Fibroblast of skin of left quadriceps (primary cell): ENCODE measurements at regions not wholly inside any gene's neighbourhood (a gene's known extent, or its start where the extent isn't known, plus 50 kb on each side); places are given as distances from the start of the nearest gene placed in this dataset.
A peak's percentile ranks its signal among the peaks of the same experiment; 100 is the strongest.

Experiments used
- DNase-seq, 2 experiments: peaks; one replicate each; pipeline ENCODE4 v3.0.0-alpha.2; 2013; ENCODE audit warnings: low read depth in 2 of 2

- peak; percentile 66 to 67 for DNase-seq
Measured at GRCh38 chr4:174120446-174121295, 162.8 kb downstream of the FBXO8 start.

GRCh38 chr4:174119830-174120229, 163.6 kb downstream of the FBXO8 start:
- DNase-seq: no peak

- peak; percentile 22 to 26 for DNase-seq
Measured at GRCh38 chr4:174119051-174119450, 164.4 kb downstream of the FBXO8 start.

GRCh38 chr4:174118171-174118570, 165.3 kb downstream of the FBXO8 start:
- DNase-seq: no peak

- DNase-seq: no peak
Measured at GRCh38 chr4:174117445-174117844, 166.0 kb downstream of the FBXO8 start.

- no peak for DNase-seq
Measured at GRCh38 chr4:174116021-174116420, 167.4 kb downstream of the FBXO8 start.

GRCh38 chr4:174111422-174111821, 172.0 kb downstream of the FBXO8 start:
- DNase-seq: no peak

- DNase-seq: no peak
Measured at GRCh38 chr4:174110180-174110579, 173.3 kb downstream of the FBXO8 start.

- DNase-seq: no peak
Measured at GRCh38 chr4:174107746-174108354, 175.6 kb downstream of the FBXO8 start.

- no peak for DNase-seq
Measured at GRCh38 chr4:174105202-174105601, 178.3 kb downstream of the FBXO8 start.

- DNase-seq: no peak
Measured at GRCh38 chr4:174100910-174101309, 182.6 kb downstream of the FBXO8 start.

- DNase-seq: no peak
Measured at GRCh38 chr4:174099712-174100111, 183.8 kb downstream of the FBXO8 start.

GRCh38 chr4:174096999-174097398, 186.5 kb downstream of the FBXO8 start:
- no peak for DNase-seq

GRCh38 chr4:174096456-174096855, 187.0 kb downstream of the FBXO8 start:
- no peak for DNase-seq

GRCh38 chr4:174091130-174091529, 192.3 kb downstream of the FBXO8 start:
- no peak for DNase-seq

GRCh38 chr4:174089711-174090110, 193.8 kb downstream of the FBXO8 start:
- DNase-seq: no peak

GRCh38 chr4:174088795-174089194, 194.7 kb downstream of the FBXO8 start:
- DNase-seq: no peak

- DNase-seq: no peak
Measured at GRCh38 chr4:174086829-174087799, 196.4 kb downstream of the FBXO8 start.

GRCh38 chr4:174084981-174085380, 198.5 kb downstream of the FBXO8 start:
- DNase-seq: no peak

GRCh38 chr4:174084542-174084941, 198.9 kb downstream of the FBXO8 start:
- DNase-seq: no peak

- DNase-seq: peak; percentile 16 to 17
Measured at GRCh38 chr4:174080361-174080760, 203.1 kb downstream of the FBXO8 start.

- DNase-seq: no peak
Measured at GRCh38 chr4:174071595-174071994, 211.9 kb downstream of the FBXO8 start.
